ENCODE measurements at regions not wholly inside any gene's neighbourhood (a gene's known extent, or its start where the extent isn't known, plus 50 kb on each side); places are given as distances from the start of the nearest gene placed in this dataset.

GRCh38 chr3:94787066-94787465 lies 724.2 kb downstream of the NSUN3 start:
- no peak for TF ChIP-seq FOXP2 (optimal IDR thresholded peaks at IDR 0.05; ENCODE audit: control extremely low read depth, extremely low read length, insufficient read depth)
- TF ChIP-seq EZH2 (IDR thresholded peaks at IDR 0.05): no peak
- TF ChIP-seq POLR2AphosphoS5 (IDR thresholded peaks at IDR 0.05; ENCODE audit: borderline replicate concordance, low read depth, low read length): no peak

Data from SK-N-MC (cell line).